ENCODE measurements at regions not wholly inside any gene's neighbourhood (a gene's known extent, or its start where the extent isn't known, plus 50 kb on each side); places are given as distances from the start of the nearest gene placed in this dataset.

DNA sequence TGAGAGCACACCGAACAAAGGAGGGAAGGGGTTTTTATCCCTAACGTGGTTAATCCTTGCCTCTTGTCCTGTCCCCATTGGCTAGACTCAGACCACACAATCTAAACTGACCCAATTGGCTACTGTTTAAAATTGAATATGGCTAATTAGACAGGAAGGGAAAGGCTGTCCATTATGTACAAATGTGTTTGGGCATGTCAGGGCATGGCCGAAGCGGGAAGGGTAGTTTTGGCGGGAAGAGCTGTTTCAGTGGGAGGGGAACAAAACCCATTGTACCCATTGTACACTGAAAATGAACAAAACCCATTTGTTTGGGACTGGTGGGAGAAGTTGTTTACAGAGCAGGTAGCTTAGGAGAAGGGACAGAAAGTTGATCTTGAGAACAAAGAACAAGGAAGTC is 330.9 kb upstream of the POU1F1 start:
- TF ChIP-seq, protein P1, sequence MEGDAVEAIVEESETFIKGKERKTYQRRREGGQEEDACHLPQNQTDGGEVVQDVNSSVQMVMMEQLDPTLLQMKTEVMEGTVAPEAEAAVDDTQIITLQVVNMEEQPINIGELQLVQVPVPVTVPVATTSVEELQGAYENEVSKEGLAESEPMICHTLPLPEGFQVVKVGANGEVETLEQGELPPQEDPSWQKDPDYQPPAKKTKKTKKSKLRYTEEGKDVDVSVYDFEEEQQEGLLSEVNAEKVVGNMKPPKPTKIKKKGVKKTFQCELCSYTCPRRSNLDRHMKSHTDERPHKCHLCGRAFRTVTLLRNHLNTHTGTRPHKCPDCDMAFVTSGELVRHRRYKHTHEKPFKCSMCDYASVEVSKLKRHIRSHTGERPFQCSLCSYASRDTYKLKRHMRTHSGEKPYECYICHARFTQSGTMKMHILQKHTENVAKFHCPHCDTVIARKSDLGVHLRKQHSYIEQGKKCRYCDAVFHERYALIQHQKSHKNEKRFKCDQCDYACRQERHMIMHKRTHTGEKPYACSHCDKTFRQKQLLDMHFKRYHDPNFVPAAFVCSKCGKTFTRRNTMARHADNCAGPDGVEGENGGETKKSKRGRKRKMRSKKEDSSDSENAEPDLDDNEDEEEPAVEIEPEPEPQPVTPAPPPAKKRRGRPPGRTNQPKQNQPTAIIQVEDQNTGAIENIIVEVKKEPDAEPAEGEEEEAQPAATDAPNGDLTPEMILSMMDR (IDR thresholded peaks at IDR 0.05), result no peak
- TF ChIP-seq ZFX (IDR thresholded peaks at IDR 0.05; ENCODE audit: borderline replicate concordance), result no peak
